ENCODE measurements at regions not wholly inside any gene's neighbourhood (a gene's known extent, or its start where the extent isn't known, plus 50 kb on each side); places are given as distances from the start of the nearest gene placed in this dataset.
A peak's percentile ranks its signal among the peaks of the same experiment; 100 is the strongest.

DNA sequence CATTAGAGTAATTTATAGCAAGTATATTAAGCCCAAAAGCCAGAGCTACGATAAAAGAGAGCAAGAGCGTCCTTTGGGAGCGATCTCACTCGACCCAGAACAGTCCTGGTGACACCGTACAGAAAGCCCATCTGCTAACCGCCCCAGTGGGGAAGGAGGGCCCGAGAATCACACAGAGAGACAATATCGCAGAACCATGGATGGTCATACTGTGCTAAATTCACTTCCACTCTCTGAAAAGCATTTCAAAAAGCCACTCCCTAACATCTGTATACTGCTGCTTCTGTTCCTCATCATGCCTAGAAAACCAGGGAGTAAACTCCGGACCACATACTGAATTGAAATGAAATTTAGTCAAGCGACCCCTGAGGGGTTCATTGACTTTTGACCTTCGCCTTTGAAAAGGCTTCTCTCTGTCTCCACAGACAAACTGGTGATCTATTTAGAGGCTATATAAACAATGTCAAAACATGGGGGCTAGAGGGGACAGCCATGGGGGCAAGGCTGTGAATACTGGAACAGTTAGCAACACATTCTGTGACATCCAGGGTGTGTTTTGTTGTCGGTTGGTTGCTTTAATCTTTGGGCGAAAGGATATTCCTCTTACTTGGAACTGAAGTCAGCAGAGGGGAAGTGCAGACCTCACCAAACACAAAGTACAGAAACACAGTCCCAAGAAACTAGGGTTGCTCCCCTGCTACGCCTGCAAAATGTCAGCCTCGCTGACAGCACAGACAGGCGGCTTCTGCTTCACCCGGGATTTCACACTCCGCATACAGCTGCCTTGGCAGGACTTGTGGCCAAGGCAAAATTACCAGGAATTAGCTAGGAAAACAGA, 129.0 kb upstream of the RASGEF1B start:
- in situ Hi-C loops (cut with MboI; ENCODE audit: low pct_ligation_motif_present in 1 of 4, low pct_unique_long_range_greater_than_20kb in 1 of 4, low sequenced_read_pairs in 3 of 4) (no loop called here), intact Hi-C loops (cut with DNase I; ENCODE audit: low total_unique reads) (no loop called here)
- TF ChIP-seq POLR2A (IDR thresholded peaks at IDR 0.05) (no peak), POLR2AphosphoS5 (IDR thresholded peaks at IDR 0.05) (peak in 2 of 3 donors; percentile 25 to 65)
- Histone ChIP-seq H3K27me3 (no peaks in the 10 kb centered on the region), H3K4me3 (no peak overlapping the region), H3K27ac (peak overlapping the region in 3 of 4 donors; percentile 7 to 38 (median 22)), H3K9me3 (no peaks in the 10 kb centered on the region), H3K36me3 (no peaks in the 10 kb centered on the region), H3K4me1 (peaks cover 0 to 29% (median 7%) of the 10 kb centered on the region in 4 donors)
- 65 to 90% methylated on average over 10 to 18 of the region's 18 CpGs for WGBS, 2 donors (ENCODE audit: low coverage in 1 of 2)
- peak; percentile 14 for DNase-seq

DNA sequence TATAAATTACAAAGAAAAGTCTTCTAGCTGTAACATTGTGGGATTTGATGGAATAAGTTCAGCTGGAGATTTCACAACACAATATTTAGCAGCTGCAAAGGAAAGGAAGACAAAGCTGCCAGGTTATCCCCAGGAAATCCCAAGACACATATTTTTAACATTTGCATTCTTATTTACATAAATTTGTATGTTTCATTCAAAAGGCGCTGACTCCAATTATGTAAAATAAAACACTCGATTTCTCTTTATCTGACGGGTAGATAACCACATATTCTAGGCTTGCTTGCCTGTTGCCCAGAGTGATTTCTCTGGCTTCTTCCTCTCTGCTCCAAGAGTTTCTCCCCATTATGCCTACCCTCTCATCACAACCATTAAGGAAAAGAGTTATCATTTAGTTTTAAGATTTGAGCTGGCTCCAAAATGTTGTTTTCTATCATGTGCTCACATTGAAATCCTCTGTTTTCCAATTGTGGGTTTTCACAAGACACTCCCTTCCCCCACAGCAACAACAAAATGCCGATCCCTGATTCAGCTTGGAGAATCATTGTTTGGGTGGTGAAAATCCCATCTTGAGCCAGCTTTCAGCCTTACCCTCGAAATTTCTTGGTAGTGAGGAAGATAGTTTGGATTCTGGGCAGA, 128.2 kb upstream of the RASGEF1B start:
- Histone ChIP-seq H3K4me1 (peaks cover 0 to 30% (median 11%) of the 10 kb centered on the region in 4 donors), H3K27ac (peak overlapping the region in 3 of 4 donors; percentile 7 to 38 (median 22)), H3K9me3 (no peaks in the 10 kb centered on the region), H3K27me3 (no peaks in the 10 kb centered on the region), H3K4me3 (no peak overlapping the region), H3K36me3 (no peaks in the 10 kb centered on the region)
- intact Hi-C loops (cut with DNase I; ENCODE audit: low total_unique reads) (no loop called here), in situ Hi-C loops (cut with MboI; ENCODE audit: low pct_ligation_motif_present in 1 of 4, low pct_unique_long_range_greater_than_20kb in 1 of 4, low sequenced_read_pairs in 3 of 4) (no loop called here)
- TF ChIP-seq, protein P1, sequence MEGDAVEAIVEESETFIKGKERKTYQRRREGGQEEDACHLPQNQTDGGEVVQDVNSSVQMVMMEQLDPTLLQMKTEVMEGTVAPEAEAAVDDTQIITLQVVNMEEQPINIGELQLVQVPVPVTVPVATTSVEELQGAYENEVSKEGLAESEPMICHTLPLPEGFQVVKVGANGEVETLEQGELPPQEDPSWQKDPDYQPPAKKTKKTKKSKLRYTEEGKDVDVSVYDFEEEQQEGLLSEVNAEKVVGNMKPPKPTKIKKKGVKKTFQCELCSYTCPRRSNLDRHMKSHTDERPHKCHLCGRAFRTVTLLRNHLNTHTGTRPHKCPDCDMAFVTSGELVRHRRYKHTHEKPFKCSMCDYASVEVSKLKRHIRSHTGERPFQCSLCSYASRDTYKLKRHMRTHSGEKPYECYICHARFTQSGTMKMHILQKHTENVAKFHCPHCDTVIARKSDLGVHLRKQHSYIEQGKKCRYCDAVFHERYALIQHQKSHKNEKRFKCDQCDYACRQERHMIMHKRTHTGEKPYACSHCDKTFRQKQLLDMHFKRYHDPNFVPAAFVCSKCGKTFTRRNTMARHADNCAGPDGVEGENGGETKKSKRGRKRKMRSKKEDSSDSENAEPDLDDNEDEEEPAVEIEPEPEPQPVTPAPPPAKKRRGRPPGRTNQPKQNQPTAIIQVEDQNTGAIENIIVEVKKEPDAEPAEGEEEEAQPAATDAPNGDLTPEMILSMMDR (IDR thresholded peaks at IDR 0.05) = no peak
- TF ChIP-seq POLR2A (IDR thresholded peaks at IDR 0.05) = no peak
- TF ChIP-seq EP300 (IDR thresholded peaks at IDR 0.05; ENCODE audit: low read depth) = no peak
- TF ChIP-seq POLR2AphosphoS5 (IDR thresholded peaks at IDR 0.05) = no peak
- 65 to 77% methylated on average over 4 to 5 of the region's 5 CpGs for WGBS, 2 donors (ENCODE audit: low coverage in 1 of 2)
- no peak for DNase-seq

DNA sequence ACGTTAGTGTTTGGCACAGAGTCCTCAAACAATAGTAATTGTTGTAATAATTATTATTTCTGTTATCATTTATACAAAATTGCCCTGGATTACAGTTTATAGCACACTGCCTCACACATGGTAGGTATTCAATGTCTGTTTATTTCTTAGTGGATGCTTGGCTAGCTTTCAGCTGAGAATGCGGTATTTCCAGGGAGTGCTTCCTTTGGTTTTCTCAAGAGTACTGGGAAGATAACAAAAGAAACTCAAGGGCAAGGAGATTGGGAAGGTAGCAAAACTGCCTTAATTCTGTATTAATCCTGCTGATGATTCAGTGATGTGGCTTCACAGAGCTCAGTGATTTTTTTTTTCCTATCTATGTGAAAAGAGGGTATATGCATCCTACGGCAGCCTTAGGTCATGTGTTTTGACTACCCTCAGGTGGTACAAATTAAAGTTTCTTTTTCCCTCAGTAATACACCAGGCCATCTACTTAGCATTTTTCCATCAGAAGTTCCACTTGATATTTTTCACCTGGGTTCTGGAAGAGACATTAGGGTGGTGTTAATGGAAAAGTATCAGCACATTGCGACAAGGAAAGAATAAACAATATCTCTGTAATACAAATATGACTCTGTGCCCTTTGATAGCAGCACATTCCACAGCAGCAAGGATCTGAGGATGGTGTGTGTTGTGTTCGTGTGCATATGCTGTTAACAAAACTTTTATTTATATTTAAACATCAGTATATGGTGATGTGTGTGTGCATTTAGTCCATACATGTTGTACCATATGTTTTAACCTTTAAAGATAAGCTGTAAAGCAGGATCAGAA, 124.3 kb upstream of the RASGEF1B start:
- H3K27ac ChIP-seq = no peak overlapping the region
- TF ChIP-seq POLR2AphosphoS5 (IDR thresholded peaks at IDR 0.05) (no peak), EP300 (IDR thresholded peaks at IDR 0.05; ENCODE audit: low read depth) (no peak), POLR2A (IDR thresholded peaks at IDR 0.05) (no peak)
- TF ChIP-seq, protein P1 (IDR thresholded peaks at IDR 0.05) = no peak
- intact Hi-C loops (cut with DNase I; ENCODE audit: low total_unique reads) = no loop called here
- H3K36me3 ChIP-seq = no peaks in the 10 kb centered on the region
- no peaks in the 10 kb centered on the region for H3K9me3 ChIP-seq
- 50 to 52% methylated on average over 5 of the region's 5 CpGs for WGBS, 2 donors (ENCODE audit: low coverage in 1 of 2)
- no peak overlapping the region for H3K4me3 ChIP-seq
- in situ Hi-C loops (cut with MboI; ENCODE audit: low pct_ligation_motif_present in 1 of 4, low pct_unique_long_range_greater_than_20kb in 1 of 4, low sequenced_read_pairs in 3 of 4) = no loop called here
- H3K27me3 ChIP-seq = no peaks in the 10 kb centered on the region
- no peak for DNase-seq
- H3K4me1 ChIP-seq = peaks cover 2 to 43% (median 16%) of the 10 kb centered on the region in 4 donors

DNA sequence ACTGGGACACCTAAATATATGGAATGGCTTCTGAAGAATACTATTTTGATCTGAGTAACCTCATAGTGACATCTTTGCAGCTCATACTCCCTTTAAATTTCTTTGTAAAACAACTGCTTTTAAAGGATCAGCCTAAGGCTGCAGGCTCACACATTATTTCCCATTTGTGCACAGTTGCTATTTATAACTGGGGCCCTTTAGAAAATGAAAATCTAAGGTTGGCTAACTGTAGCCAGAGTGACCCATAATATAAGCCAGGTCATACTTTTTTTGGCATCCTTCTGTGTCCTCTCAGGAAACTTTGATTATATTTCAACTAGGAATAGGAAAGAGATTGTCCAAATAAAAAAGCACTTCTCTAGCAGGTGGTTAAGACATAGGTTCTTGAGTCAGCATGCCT, 123.6 kb upstream of the RASGEF1B start:
- no peak for DNase-seq
- TF ChIP-seq POLR2AphosphoS5 (IDR thresholded peaks at IDR 0.05) (no peak), POLR2A (IDR thresholded peaks at IDR 0.05) (no peak), EP300 (IDR thresholded peaks at IDR 0.05; ENCODE audit: low read depth) (no peak)
- TF ChIP-seq, protein P1 (IDR thresholded peaks at IDR 0.05) = no peak
- intact Hi-C loops (cut with DNase I; ENCODE audit: low total_unique reads) (no loop called here), in situ Hi-C loops (cut with MboI; ENCODE audit: low pct_ligation_motif_present in 1 of 4, low pct_unique_long_range_greater_than_20kb in 1 of 4, low sequenced_read_pairs in 3 of 4) (no loop called here)
- Histone ChIP-seq H3K36me3 (no peaks in the 10 kb centered on the region), H3K4me3 (no peak overlapping the region), H3K9me3 (no peaks in the 10 kb centered on the region), H3K27me3 (no peaks in the 10 kb centered on the region), H3K27ac (no peak overlapping the region), H3K4me1 (peaks cover 0 to 36% (median 14%) of the 10 kb centered on the region in 4 donors)

Data from transverse colon (tissue), 4 donors.